GM23338 (cell line): ENCODE measurements at regions not wholly inside any gene's neighbourhood (a gene's known extent, or its start where the extent isn't known, plus 50 kb on each side); places are given as distances from the start of the nearest gene placed in this dataset.

Source experiments
- CTCF ChIP-seq, 2 experiments: fragments of 200-600 bp in 1 of 2; sonication (generic) in 1 of 2; conservative IDR thresholded peaks; 2 replicates each; pipeline versions ENCODE4 v1.5.1 to v1.6.1; 2016 to 2017; ENCODE audit warnings: antibody characterized with exemption in 2 of 2, low read depth in 2 of 2, mild to moderate bottlenecking in 2 of 2, moderate library complexity in 1 of 2
- ETS1 ChIP-seq: IDR thresholded peaks from 2 replicates; pipeline ENCODE4 v1.6.1; 2016; ENCODE audit warnings: antibody characterized with exemption
- EZH2 ChIP-seq: fragments of 200-600 bp; sonication (generic); IDR thresholded peaks from one replicate; pipeline ENCODE4 v1.8.0; 2017; ENCODE audit warnings: antibody characterized with exemption, mild to moderate bottlenecking, low read depth; ENCODE audit not compliant: unreplicated experiment
- EZH2phosphoT487 ChIP-seq: fragments of 200-600 bp; sonication (generic); IDR thresholded peaks from one replicate; pipeline ENCODE4 v1.8.1; 2018; ENCODE audit warnings: antibody characterized with exemption; ENCODE audit not compliant: unreplicated experiment

- TF ChIP-seq CTCF (conservative IDR thresholded peaks at IDR 0.05; ENCODE audit: low read depth in 2 of 2) = no peak
- no peak for TF ChIP-seq EZH2phosphoT487
- TF ChIP-seq EZH2 = no peak
- TF ChIP-seq ETS1 = no peak
Measured at GRCh38 chr1:36717431-36717830, 234.7 kb upstream of the CSF3R start.
